ENCODE measurements at regions not wholly inside any gene's neighbourhood (a gene's known extent, or its start where the extent isn't known, plus 50 kb on each side); places are given as distances from the start of the nearest gene placed in this dataset.

- Histone ChIP-seq H3K27me3 (ENCODE audit: control insufficient read depth, insufficient read depth, low read length) (no peaks in the 10 kb centered on the region), H3K27ac (ENCODE audit: low read length) (no peak overlapping the region), H3K9me3 (ENCODE audit: control insufficient read depth, low read depth, low read length) (no peaks in the 10 kb centered on the region), H3K36me3 (ENCODE audit: control insufficient read depth, low read depth, low read length) (no peaks in the 10 kb centered on the region), H3K4me1 (ENCODE audit: control insufficient read depth, low read depth, low read length) (no peaks in the 10 kb centered on the region), H3K4me3 (ENCODE audit: low read length) (no peak overlapping the region), H3K9ac (ENCODE audit: low read length) (no peak overlapping the region)
These were observed 133.5 kb upstream of the IRS2 start for GRCh38 chr13:109919715-109920375.

DNA sequence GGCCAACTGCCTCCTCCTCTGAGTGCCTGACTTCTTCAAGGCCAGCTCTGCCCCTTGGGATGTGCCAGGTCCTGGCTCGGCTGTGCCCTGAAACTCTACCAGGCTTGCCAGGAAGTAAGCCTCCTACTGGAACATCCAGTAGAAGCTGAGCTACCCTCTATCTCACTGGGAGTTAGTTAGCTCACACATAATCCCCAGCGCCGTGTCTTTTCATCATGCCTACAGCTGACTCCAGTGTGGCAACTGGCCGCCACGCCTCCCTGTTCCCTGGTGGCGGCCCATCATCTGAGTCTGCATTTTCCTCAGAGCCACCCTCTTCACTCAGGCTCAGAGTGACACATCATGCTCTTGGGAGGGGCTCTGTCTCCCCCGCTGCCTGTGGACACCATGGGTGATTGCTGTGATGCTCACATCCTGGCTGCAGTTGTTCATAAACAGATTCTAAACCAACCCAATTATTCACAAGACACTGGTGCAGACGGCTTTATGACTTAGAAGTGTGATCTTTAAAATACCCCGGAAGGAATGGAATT is 131.9 kb upstream of the IRS2 start:
- no peak overlapping the region for H3K4me3 ChIP-seq (ENCODE audit: low read length)
- no peak overlapping the region for H3K27ac ChIP-seq (ENCODE audit: low read length)
- H3K9ac ChIP-seq (ENCODE audit: low read length), result no peak overlapping the region
- no peaks in the 10 kb centered on the region for H3K4me1 ChIP-seq (ENCODE audit: control insufficient read depth, low read depth, low read length)
- no peaks in the 10 kb centered on the region for H3K27me3 ChIP-seq (ENCODE audit: control insufficient read depth, insufficient read depth, low read length)
- H3K9me3 ChIP-seq (ENCODE audit: control insufficient read depth, low read depth, low read length), result no peaks in the 10 kb centered on the region
- no peaks in the 10 kb centered on the region for H3K36me3 ChIP-seq (ENCODE audit: control insufficient read depth, low read depth, low read length)

GRCh38 chr13:109917422-109917821 is 131.0 kb upstream of the IRS2 start:
- no peak overlapping the region for H3K4me3 ChIP-seq (ENCODE audit: low read length)
- H3K27me3 ChIP-seq (ENCODE audit: control insufficient read depth, insufficient read depth, low read length), result no peaks in the 10 kb centered on the region
- no peaks in the 10 kb centered on the region for H3K36me3 ChIP-seq (ENCODE audit: control insufficient read depth, low read depth, low read length)
- no peaks in the 10 kb centered on the region for H3K4me1 ChIP-seq (ENCODE audit: control insufficient read depth, low read depth, low read length)
- no peaks in the 10 kb centered on the region for H3K9me3 ChIP-seq (ENCODE audit: control insufficient read depth, low read depth, low read length)
- no peak overlapping the region for H3K27ac ChIP-seq (ENCODE audit: low read length)
- H3K9ac ChIP-seq (ENCODE audit: low read length), result no peak overlapping the region

GRCh38 chr13:109913936-109914510 is 127.6 kb upstream of the IRS2 start:
- Histone ChIP-seq H3K27me3 (ENCODE audit: control insufficient read depth, insufficient read depth, low read length) (no peaks in the 10 kb centered on the region), H3K9ac (ENCODE audit: low read length) (no peak overlapping the region), H3K36me3 (ENCODE audit: control insufficient read depth, low read depth, low read length) (no peaks in the 10 kb centered on the region), H3K27ac (ENCODE audit: low read length) (no peak overlapping the region), H3K9me3 (ENCODE audit: control insufficient read depth, low read depth, low read length) (no peaks in the 10 kb centered on the region), H3K4me3 (ENCODE audit: low read length) (no peak overlapping the region), H3K4me1 (ENCODE audit: control insufficient read depth, low read depth, low read length) (no peaks in the 10 kb centered on the region)

DNA sequence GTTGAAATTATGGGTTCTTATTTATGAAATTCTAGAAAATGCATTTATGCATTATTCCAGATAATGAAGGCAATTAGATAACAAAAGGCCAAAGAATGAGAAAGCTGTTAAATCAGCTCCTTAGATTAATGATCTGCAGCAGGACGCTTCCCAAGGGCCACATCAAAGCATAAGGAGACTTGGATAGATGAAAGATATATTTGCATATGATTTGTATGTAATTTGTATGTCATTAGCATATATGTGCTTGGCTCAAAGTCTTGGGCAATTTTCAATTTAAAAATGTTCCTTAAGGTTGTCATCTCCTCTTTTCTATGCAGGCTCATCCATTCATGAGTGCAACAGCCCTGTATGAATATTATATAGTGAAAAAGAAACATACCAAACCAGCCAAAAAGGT is 126.8 kb upstream of the IRS2 start:
- no peaks in the 10 kb centered on the region for H3K27me3 ChIP-seq (ENCODE audit: control insufficient read depth, insufficient read depth, low read length)
- H3K27ac ChIP-seq (ENCODE audit: low read length), result no peak overlapping the region
- H3K36me3 ChIP-seq (ENCODE audit: control insufficient read depth, low read depth, low read length), result no peaks in the 10 kb centered on the region
- H3K9ac ChIP-seq (ENCODE audit: low read length), result no peak overlapping the region
- no peaks in the 10 kb centered on the region for H3K9me3 ChIP-seq (ENCODE audit: control insufficient read depth, low read depth, low read length)
- H3K4me3 ChIP-seq (ENCODE audit: low read length), result no peak overlapping the region
- H3K4me1 ChIP-seq (ENCODE audit: control insufficient read depth, low read depth, low read length), result no peaks in the 10 kb centered on the region

GRCh38 chr13:109910194-109910593 is 123.8 kb upstream of the IRS2 start:
- Histone ChIP-seq H3K9me3 (ENCODE audit: control insufficient read depth, low read depth, low read length) (no peaks in the 10 kb centered on the region), H3K27me3 (ENCODE audit: control insufficient read depth, insufficient read depth, low read length) (no peaks in the 10 kb centered on the region), H3K4me1 (ENCODE audit: control insufficient read depth, low read depth, low read length) (no peaks in the 10 kb centered on the region), H3K4me3 (ENCODE audit: low read length) (no peak overlapping the region), H3K27ac (ENCODE audit: low read length) (no peak overlapping the region), H3K36me3 (ENCODE audit: control insufficient read depth, low read depth, low read length) (no peaks in the 10 kb centered on the region), H3K9ac (ENCODE audit: low read length) (no peak overlapping the region)

DNA sequence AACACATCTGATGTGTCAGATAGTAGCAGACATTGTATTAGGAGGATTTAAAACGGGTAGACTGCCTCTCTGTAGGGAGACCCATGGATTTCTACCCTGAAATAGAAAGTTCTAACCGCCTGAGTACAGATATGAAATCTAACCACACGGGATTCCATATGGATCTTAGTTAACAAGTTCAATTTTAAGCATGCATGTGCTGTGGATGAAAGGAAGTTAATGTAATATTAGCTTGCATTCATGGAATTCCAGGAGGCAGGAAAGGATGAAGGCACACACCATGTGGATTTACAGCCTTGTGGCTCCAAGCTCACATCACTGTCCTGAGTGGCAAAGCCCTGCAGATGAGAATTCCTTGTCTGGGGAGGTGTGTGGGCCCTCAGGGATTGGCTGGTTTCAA is 120.6 kb upstream of the IRS2 start:
- Histone ChIP-seq H3K27me3 (ENCODE audit: control insufficient read depth, insufficient read depth, low read length) (no peaks in the 10 kb centered on the region), H3K4me1 (ENCODE audit: control insufficient read depth, low read depth, low read length) (no peaks in the 10 kb centered on the region), H3K27ac (ENCODE audit: low read length) (no peak overlapping the region), H3K4me3 (ENCODE audit: low read length) (no peak overlapping the region), H3K9me3 (ENCODE audit: control insufficient read depth, low read depth, low read length) (no peaks in the 10 kb centered on the region), H3K9ac (ENCODE audit: low read length) (no peak overlapping the region), H3K36me3 (ENCODE audit: control insufficient read depth, low read depth, low read length) (no peaks in the 10 kb centered on the region)

- Histone ChIP-seq H3K36me3 (ENCODE audit: control insufficient read depth, low read depth, low read length) (no peaks in the 10 kb centered on the region), H3K4me1 (ENCODE audit: control insufficient read depth, low read depth, low read length) (peaks cover 4% of the 10 kb centered on the region), H3K9ac (ENCODE audit: low read length) (no peak overlapping the region), H3K27me3 (ENCODE audit: control insufficient read depth, insufficient read depth, low read length) (no peaks in the 10 kb centered on the region), H3K27ac (ENCODE audit: low read length) (no peak overlapping the region), H3K9me3 (ENCODE audit: control insufficient read depth, low read depth, low read length) (no peaks in the 10 kb centered on the region), H3K4me3 (ENCODE audit: low read length) (no peak overlapping the region)
These were observed 117.8 kb upstream of the IRS2 start for GRCh38 chr13:109904218-109904617.

GRCh38 chr13:109900741-109901140 is 114.4 kb upstream of the IRS2 start:
- no peaks in the 10 kb centered on the region for H3K9me3 ChIP-seq (ENCODE audit: control insufficient read depth, low read depth, low read length)
- H3K4me1 ChIP-seq (ENCODE audit: control insufficient read depth, low read depth, low read length), result peaks cover 4% of the 10 kb centered on the region
- H3K36me3 ChIP-seq (ENCODE audit: control insufficient read depth, low read depth, low read length), result no peaks in the 10 kb centered on the region
- H3K27me3 ChIP-seq (ENCODE audit: control insufficient read depth, insufficient read depth, low read length), result no peaks in the 10 kb centered on the region
- no peak overlapping the region for H3K9ac ChIP-seq (ENCODE audit: low read length)
- peak overlapping the region; percentile 59 for H3K4me3 ChIP-seq (ENCODE audit: low read length)
- no peak overlapping the region for H3K27ac ChIP-seq (ENCODE audit: low read length)

DNA sequence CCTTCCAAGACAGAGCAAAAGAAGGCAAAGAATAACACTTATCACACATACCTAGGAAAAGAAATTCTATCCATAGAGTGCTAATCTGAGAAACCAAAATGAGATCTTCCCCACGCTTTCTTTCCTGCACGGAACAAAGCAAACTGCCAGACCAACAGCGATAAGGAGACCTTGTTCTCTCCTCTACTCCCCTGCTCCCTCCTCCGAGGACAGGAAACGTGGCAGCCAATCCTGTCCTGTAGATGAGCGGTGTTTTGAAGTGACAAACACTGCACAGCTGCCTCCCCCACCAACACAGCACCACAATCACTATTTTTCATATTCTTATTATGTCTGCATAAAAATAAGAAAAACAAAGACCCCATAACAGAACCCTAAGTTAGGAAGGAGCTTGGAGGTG is 113.9 kb upstream of the IRS2 start:
- Histone ChIP-seq H3K27ac (ENCODE audit: low read length) (no peak overlapping the region), H3K36me3 (ENCODE audit: control insufficient read depth, low read depth, low read length) (no peaks in the 10 kb centered on the region), H3K27me3 (ENCODE audit: control insufficient read depth, insufficient read depth, low read length) (no peaks in the 10 kb centered on the region), H3K4me1 (ENCODE audit: control insufficient read depth, low read depth, low read length) (peaks cover 4% of the 10 kb centered on the region), H3K4me3 (ENCODE audit: low read length) (peak overlapping the region; percentile 59), H3K9ac (ENCODE audit: low read length) (no peak overlapping the region), H3K9me3 (ENCODE audit: control insufficient read depth, low read depth, low read length) (no peaks in the 10 kb centered on the region)

DNA sequence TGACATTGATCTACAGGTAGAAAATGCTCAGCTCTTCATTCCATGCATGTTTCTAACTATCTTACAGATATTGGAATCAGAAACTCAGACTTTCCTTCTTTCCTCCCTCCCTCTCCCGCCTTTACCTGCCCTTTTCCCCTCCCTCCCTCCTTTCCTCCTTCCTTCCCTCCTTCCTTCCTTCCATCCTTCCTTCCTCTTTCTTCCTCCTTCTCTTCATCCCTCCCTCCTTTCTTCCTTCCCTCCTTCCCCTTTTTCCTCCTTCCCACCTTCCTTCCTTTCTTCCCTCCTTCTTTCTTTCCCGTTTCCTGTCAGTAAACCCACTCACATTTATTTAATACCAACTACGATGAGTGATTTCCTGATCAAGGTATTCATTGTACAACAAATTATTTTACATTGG is 113.4 kb upstream of the IRS2 start:
- Histone ChIP-seq H3K9me3 (ENCODE audit: control insufficient read depth, low read depth, low read length) (no peaks in the 10 kb centered on the region), H3K4me1 (ENCODE audit: control insufficient read depth, low read depth, low read length) (peaks cover 4% of the 10 kb centered on the region), H3K27me3 (ENCODE audit: control insufficient read depth, insufficient read depth, low read length) (no peaks in the 10 kb centered on the region), H3K4me3 (ENCODE audit: low read length) (peak overlapping the region; percentile 59), H3K27ac (ENCODE audit: low read length) (no peak overlapping the region), H3K9ac (ENCODE audit: low read length) (no peak overlapping the region), H3K36me3 (ENCODE audit: control insufficient read depth, low read depth, low read length) (no peaks in the 10 kb centered on the region)

DNA sequence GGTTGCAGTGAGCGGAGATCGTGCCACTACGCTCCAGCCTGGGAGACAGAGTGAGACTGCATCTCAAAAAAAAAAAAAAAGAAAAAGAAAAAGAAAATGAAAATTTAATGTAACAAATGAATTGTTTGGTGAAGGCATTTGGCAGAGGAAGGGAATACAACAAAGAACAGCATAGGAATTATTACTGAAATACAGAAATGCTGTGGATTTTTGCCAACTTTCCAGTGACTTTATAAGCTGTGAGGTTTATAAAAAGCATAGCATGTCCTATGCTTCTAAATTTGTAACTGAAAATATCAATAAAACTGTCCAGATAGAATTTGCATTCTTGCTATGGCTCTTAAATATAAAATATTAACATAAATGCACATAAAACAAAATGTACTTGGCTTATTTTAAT is 112.9 kb upstream of the IRS2 start:
- no peaks in the 10 kb centered on the region for H3K36me3 ChIP-seq (ENCODE audit: control insufficient read depth, low read depth, low read length)
- no peak overlapping the region for H3K27ac ChIP-seq (ENCODE audit: low read length)
- no peaks in the 10 kb centered on the region for H3K27me3 ChIP-seq (ENCODE audit: control insufficient read depth, insufficient read depth, low read length)
- peaks cover 4% of the 10 kb centered on the region for H3K4me1 ChIP-seq (ENCODE audit: control insufficient read depth, low read depth, low read length)
- no peak overlapping the region for H3K9ac ChIP-seq (ENCODE audit: low read length)
- H3K4me3 ChIP-seq (ENCODE audit: low read length), result no peak overlapping the region
- H3K9me3 ChIP-seq (ENCODE audit: control insufficient read depth, low read depth, low read length), result no peaks in the 10 kb centered on the region
